Upper lobe of left lung (tissue), 6 donors: ENCODE measurements at regions not wholly inside any gene's neighbourhood (a gene's known extent, or its start where the extent isn't known, plus 50 kb on each side); places are given as distances from the start of the nearest gene placed in this dataset.
"Not testable (repeated sequence)": the region's sequence is repeated elsewhere in the genome, so short reads cannot be mapped to it uniquely, and the experiment has no call there.

Experiments used
- ATAC-seq, 2 donors: fragments of 200-7000 bp; cut with Tn5 transposase; one replicate each; pipeline ENCODE4 v1.9.1; 2022; ENCODE audit warnings: mild to moderate bottlenecking in 2 of 2, moderate library complexity in 2 of 2; ENCODE audit not compliant: low FRiP score in 2 of 2
- DNase-seq, 2 donors: peaks; one replicate each; pipeline ENCODE4 v3.0.0-alpha.2; 2019 to 2020
- H3K27ac ChIP-seq, 4 donors: fragments of 200-600 bp; sonication (generic); one replicate each; pipeline ENCODE4 v1.5.1; 2016 to 2019
- H3K27me3 ChIP-seq, 4 donors: fragments of 200-600 bp; sonication (generic); one replicate each; pipeline ENCODE4 v1.5.1; 2017 to 2019
- H3K36me3 ChIP-seq, 4 donors: fragments of 200-600 bp; sonication (generic); one replicate each; pipeline ENCODE4 v1.5.1; 2016 to 2019
- H3K4me1 ChIP-seq, 4 donors: fragments of 200-600 bp; sonication (generic); one replicate each; pipeline ENCODE4 v1.5.1; 2018 to 2019
- H3K4me3 ChIP-seq, 4 donors: fragments of 200-600 bp; sonication (generic); one replicate each; pipeline ENCODE4 v1.5.1; 2017 to 2019; ENCODE audit warnings: mild to moderate bottlenecking in 2 of 4, moderate library complexity in 1 of 4
- H3K9me3 ChIP-seq, 4 donors: fragments of 200-600 bp; sonication (generic); one replicate each; pipeline ENCODE4 v1.5.1; 2018 to 2019
- EP300 ChIP-seq, 4 donors: sonication (generic); formaldehyde crosslinking; IDR thresholded peaks; one replicate each; pipeline ENCODE4 v1.5.1; 2017; ENCODE audit warnings: antibody characterized with exemption in 4 of 4, control low read depth in 2 of 4
- POLR2A ChIP-seq, 4 donors: fragments of 450-650 bp; IDR thresholded peaks; one replicate each; pipeline ENCODE4 v1.5.1; 2016 to 2017; ENCODE audit warnings: antibody characterized with exemption in 4 of 4, mild to moderate bottlenecking in 2 of 4
- POLR2AphosphoS5 ChIP-seq, 2 donors: sonication (generic); formaldehyde crosslinking; IDR thresholded peaks; one replicate each; pipeline ENCODE4 v1.5.1; 2017; ENCODE audit warnings: antibody characterized with exemption in 2 of 2
- WGBS, 2 donors: methylation state at CpG; one replicate each; pipeline ENCODE4 v1.1.5; 2017 to 2018; 5-methylcytosine and 5-hydroxymethylcytosine counted together
- TF ChIP-seq, protein P1 (sequence below), 6 experiments: fragments of 450-650 bp in 4 of 6; fragments of 200-600 bp in 2 of 6; sonication (generic) in 2 of 6; IDR thresholded peaks; one replicate each; pipeline ENCODE4 v1.5.1; 2016 to 2019; ENCODE audit warnings: antibody characterized with exemption in 6 of 6
- donor health status: DM: no; HTN: no; CAD: no; lungs with moderate emphysema.
- donor health status: DM: no; HTN: yes; CAD: no; lungs with severe emphysema.

DNA sequence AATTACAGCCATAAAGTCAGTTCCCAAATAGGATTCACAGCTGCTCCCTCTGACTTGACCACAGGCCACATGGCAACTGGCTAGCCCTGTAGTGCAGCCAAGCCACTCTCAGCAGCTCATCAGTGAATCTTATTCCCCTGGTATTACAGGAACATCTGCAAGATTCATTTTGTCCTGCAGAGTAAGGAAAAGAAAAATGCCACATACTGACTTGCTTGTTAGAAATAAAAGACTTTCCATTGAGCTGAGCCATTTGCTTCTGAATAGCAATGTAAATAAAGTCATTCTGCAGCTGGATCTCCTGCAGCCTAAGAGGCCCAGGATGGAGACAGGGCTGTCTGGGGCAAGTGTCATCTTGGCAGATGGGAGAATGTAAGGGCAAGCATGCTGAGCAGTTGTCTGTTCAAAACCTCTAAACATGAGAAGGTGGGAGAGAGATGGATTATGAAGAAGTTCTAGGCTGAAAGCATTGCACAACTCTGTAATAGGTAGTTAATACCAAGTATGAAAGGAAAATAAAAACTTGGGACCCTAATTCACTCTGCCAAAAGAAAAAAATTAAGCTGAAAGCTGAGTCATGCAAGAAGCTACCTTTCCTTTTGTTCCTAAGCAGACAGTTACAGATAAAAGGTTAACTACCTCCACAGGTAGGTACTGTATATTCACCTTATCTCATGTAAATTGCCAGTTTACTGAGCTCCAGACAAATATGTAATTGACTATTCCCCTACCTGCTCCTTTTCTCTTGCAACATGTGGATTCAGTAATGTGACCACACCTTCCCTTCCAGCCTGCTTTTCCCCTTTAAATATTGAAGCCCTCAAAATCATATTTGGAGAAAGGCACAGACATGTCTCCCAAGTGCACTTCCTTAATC, 244.4 kb upstream of the RAI14 start:
- no peak overlapping the region for H3K4me3 ChIP-seq
- no peak overlapping the region for H3K27ac ChIP-seq
- no peak for ATAC-seq
- H3K27me3 ChIP-seq, result no peaks in the 10 kb centered on the region
- H3K36me3 ChIP-seq, result no peaks in the 10 kb centered on the region
- no peak for TF ChIP-seq EP300 (IDR thresholded peaks at IDR 0.05)
- TF ChIP-seq, protein P1, sequence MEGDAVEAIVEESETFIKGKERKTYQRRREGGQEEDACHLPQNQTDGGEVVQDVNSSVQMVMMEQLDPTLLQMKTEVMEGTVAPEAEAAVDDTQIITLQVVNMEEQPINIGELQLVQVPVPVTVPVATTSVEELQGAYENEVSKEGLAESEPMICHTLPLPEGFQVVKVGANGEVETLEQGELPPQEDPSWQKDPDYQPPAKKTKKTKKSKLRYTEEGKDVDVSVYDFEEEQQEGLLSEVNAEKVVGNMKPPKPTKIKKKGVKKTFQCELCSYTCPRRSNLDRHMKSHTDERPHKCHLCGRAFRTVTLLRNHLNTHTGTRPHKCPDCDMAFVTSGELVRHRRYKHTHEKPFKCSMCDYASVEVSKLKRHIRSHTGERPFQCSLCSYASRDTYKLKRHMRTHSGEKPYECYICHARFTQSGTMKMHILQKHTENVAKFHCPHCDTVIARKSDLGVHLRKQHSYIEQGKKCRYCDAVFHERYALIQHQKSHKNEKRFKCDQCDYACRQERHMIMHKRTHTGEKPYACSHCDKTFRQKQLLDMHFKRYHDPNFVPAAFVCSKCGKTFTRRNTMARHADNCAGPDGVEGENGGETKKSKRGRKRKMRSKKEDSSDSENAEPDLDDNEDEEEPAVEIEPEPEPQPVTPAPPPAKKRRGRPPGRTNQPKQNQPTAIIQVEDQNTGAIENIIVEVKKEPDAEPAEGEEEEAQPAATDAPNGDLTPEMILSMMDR (IDR thresholded peaks at IDR 0.05), result no peak
- TF ChIP-seq POLR2A (IDR thresholded peaks at IDR 0.05), result no peak
- no peak for TF ChIP-seq POLR2AphosphoS5 (IDR thresholded peaks at IDR 0.05)
- no peak for DNase-seq
- H3K4me1 ChIP-seq, result no peaks in the 10 kb centered on the region
- no peaks in the 10 kb centered on the region for H3K9me3 ChIP-seq

DNA sequence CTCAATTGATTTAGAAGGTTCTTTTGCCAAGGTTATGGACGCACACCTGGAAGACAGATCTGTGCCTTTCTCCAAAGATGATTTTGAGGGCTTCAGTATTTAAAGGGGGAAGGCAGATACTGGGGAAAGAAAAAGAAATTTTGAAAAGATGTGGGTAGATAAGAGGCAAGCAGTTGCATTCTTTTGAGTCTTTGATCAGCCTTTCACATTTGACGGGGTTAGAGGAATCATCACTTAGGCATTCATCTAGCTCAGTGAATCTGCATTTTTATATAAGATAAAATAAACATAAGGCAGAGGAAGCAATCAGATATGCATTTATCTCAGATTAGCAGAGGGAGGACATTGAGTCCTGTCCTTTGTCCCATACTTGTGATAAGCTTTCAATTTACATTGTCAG, 243.4 kb upstream of the RAI14 start:
- Histone ChIP-seq H3K27ac (no peak overlapping the region), H3K4me3 (no peak overlapping the region), H3K27me3 (no peaks in the 10 kb centered on the region), H3K36me3 (no peaks in the 10 kb centered on the region), H3K9me3 (no peaks in the 10 kb centered on the region), H3K4me1 (no peaks in the 10 kb centered on the region)
- TF ChIP-seq, protein P1 (IDR thresholded peaks at IDR 0.05), result no peak
- TF ChIP-seq EP300 (IDR thresholded peaks at IDR 0.05) (no peak), POLR2AphosphoS5 (IDR thresholded peaks at IDR 0.05) (no peak), POLR2A (IDR thresholded peaks at IDR 0.05) (no peak)
- DNase-seq (no peak), ATAC-seq (no peak)
- 71 to 74% methylated on average over 2 of the region's 2 CpGs for WGBS, 2 donors

DNA sequence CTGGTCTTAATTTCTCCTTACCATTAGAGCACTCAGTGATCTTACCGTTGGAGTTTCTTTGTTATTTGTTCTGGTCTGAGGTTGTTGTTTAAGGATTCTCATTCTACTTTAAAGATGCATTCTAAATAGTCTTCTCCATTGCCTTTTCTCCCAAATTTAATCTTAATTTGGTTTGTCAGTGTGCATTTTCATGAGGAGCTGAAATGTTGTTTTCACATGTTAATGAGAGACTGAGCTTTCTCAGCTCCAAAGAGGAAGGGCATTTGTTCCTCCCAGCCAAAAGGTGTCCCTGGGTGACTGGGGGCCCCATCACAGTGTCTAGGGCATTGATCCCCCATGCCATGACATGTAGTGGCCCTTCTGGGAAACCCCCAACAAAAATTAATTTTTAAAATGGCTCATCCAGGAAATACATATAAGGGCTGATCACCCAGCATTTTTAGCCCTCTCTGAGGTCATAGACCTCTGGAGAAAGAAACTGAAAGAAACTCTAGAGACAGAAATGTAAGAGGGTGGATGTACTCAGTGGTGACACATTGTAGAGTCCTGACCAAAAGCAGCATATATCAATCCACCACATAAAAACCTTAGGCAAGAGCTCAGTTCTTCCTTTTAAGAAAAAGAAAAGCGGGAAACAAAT, 240.4 kb upstream of the RAI14 start:
- Histone ChIP-seq H3K4me3 (no peak overlapping the region), H3K27ac (no peak overlapping the region), H3K4me1 (no peaks in the 10 kb centered on the region), H3K27me3 (no peaks in the 10 kb centered on the region), H3K36me3 (no peaks in the 10 kb centered on the region), H3K9me3 (no peaks in the 10 kb centered on the region)
- DNase-seq, result no peak
- no peak for ATAC-seq
- TF ChIP-seq EP300 (IDR thresholded peaks at IDR 0.05) (no peak), POLR2A (IDR thresholded peaks at IDR 0.05) (no peak), POLR2AphosphoS5 (IDR thresholded peaks at IDR 0.05) (no peak)
- TF ChIP-seq, protein P1 (IDR thresholded peaks at IDR 0.05), result no peak
- WGBS, 2 donors, result 58 to 71% methylated on average over 2 of the region's 2 CpGs

DNA sequence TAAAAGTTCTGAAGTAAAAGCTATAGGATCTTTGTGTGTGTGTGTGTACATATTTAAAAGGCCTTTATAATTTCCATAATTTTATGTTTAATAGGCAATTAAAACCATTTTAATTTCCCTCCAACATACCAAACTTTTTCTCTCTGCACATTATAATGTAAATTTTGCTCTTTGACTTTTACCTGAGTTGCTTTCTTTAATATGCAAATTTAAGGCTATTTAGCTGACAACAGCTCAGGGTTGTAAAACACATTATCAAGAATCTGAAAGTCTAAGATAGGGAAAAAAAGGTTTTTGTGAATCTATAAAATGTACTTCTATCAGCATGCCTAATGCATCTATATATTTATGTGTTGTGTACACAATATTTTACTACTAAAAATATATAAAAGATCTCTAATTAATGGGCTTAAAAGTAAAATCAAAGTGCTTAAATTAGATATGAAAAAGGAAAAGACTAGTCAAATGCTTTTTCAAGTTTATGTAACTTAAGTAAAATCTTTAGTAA, 239.6 kb upstream of the RAI14 start:
- H3K4me3 ChIP-seq, result no peak overlapping the region
- H3K4me1 ChIP-seq, result no peaks in the 10 kb centered on the region
- H3K27me3 ChIP-seq, result no peaks in the 10 kb centered on the region
- no peak for ATAC-seq
- no peak overlapping the region for H3K27ac ChIP-seq
- H3K36me3 ChIP-seq, result no peaks in the 10 kb centered on the region
- peaks cover 0 to 3% (median 0%) of the 10 kb centered on the region in 4 donors for H3K9me3 ChIP-seq
- TF ChIP-seq EP300 (IDR thresholded peaks at IDR 0.05) (no peak), POLR2AphosphoS5 (IDR thresholded peaks at IDR 0.05) (no peak), POLR2A (IDR thresholded peaks at IDR 0.05) (no peak)
- TF ChIP-seq, protein P1 (IDR thresholded peaks at IDR 0.05), result no peak
- no peak for DNase-seq

DNA sequence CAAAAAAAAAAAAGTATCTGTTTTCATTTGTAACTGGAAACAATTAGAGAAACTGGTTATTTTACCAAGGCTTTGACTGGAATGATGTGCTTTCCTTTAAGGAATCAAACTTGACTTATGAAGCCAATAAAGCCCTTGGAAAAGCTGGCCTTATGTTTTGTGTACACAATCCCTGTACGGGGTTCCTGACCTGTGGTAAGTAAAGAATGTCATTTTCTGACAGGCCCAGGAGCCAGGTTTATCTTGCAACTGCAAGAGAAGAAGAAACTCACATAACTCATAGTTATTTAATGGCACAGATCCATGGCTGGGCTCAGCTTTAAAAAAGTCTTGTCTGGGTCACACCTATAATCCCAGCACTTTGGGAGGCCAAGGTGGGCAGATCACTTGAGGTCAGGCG, 235.9 kb upstream of the RAI14 start:
- not testable (repeated sequence) for DNase-seq, ATAC-seq, H3K4me3 ChIP-seq, H3K27ac ChIP-seq, H3K36me3 ChIP-seq, H3K27me3 ChIP-seq, H3K4me1 ChIP-seq, H3K9me3 ChIP-seq
- 66 to 85% methylated on average over 2 of the region's 2 CpGs for WGBS, 2 donors
